Sigmoid colon (tissue), 4 donors: ENCODE measurements at regions not wholly inside any gene's neighbourhood (a gene's known extent, or its start where the extent isn't known, plus 50 kb on each side); places are given as distances from the start of the nearest gene placed in this dataset.

Experiments
- CTCF ChIP-seq, 4 experiments: fragments of 450-650 bp in 3 of 4; fragments of 200-600 bp in 1 of 4; IDR thresholded peaks; one replicate each; pipeline ENCODE4 v1.5.1; 2016 to 2019; ENCODE audit warnings: antibody characterized with exemption in 4 of 4, mild to moderate bottlenecking in 3 of 4, moderate library complexity in 2 of 4
- POLR2A ChIP-seq, 2 donors: fragments of 450-650 bp; IDR thresholded peaks; one replicate each; pipeline ENCODE4 v1.6.1; 2016; ENCODE audit warnings: antibody characterized with exemption in 2 of 2, mild to moderate bottlenecking in 2 of 2, moderate library complexity in 2 of 2
- POLR2AphosphoS5 ChIP-seq, 4 donors: sonication (generic); formaldehyde crosslinking; IDR thresholded peaks; one replicate each; pipeline ENCODE4 v1.6.1; 2017; ENCODE audit warnings: antibody characterized with exemption in 4 of 4

GRCh38 chr7:89507034-89507433 lies 647.2 kb upstream of the STEAP1 start:
- TF ChIP-seq CTCF (IDR thresholded peaks at IDR 0.05) (no peak), POLR2AphosphoS5 (IDR thresholded peaks at IDR 0.05) (no peak), POLR2A (IDR thresholded peaks at IDR 0.05) (no peak)
